ENCODE measurements at regions not wholly inside any gene's neighbourhood (a gene's known extent, or its start where the extent isn't known, plus 50 kb on each side); places are given as distances from the start of the nearest gene placed in this dataset.

- TF ChIP-seq CREB3 (tag; conservative IDR thresholded peaks at IDR 0.05; ENCODE audit: low read depth) (no peak), SMAD1 (IDR thresholded peaks at IDR 0.05; ENCODE audit: low read depth, low read length, partially characterized antibody) (no peak), MCM3 (IDR thresholded peaks at IDR 0.05) (no peak), KAT8 (IDR thresholded peaks at IDR 0.05; ENCODE audit: low read depth) (no peak), TRIM28 (IDR thresholded peaks at IDR 0.05) (no peak), ZNF398 (CRISPR knock-in tag; IDR thresholded peaks at IDR 0.05) (no peak), THRAP3 (IDR thresholded peaks at IDR 0.05; ENCODE audit: borderline replicate concordance) (no peak), TFAP4 (CRISPR knock-in tag; IDR thresholded peaks at IDR 0.05; ENCODE audit: borderline replicate concordance) (peak; percentile 71), WHSC1 (IDR thresholded peaks at IDR 0.05; ENCODE audit: low read length) (no peak), CGGBP1 (CRISPR knock-in tag; IDR thresholded peaks at IDR 0.05) (no peak), DDX20 (tag; IDR thresholded peaks at IDR 0.05; ENCODE audit: low read depth) (no peak), MEIS2 (IDR thresholded peaks at IDR 0.05; ENCODE audit: partially characterized antibody) (no peak), GATAD2A (IDR thresholded peaks at IDR 0.05) (no peak), CHD2 (IDR thresholded peaks at IDR 0.05; ENCODE audit: low read depth, low read length) (no peak), L3MBTL2 (IDR thresholded peaks at IDR 0.05) (no peak; the same call in 1 of the 2 replicates), HEY1 (CRISPR knock-in tag; IDR thresholded peaks at IDR 0.05; ENCODE audit: borderline replicate concordance) (no peak), ZNF134 (CRISPR knock-in tag; conservative IDR thresholded peaks at IDR 0.05) (no peak), POLR2AphosphoS5 (IDR thresholded peaks at IDR 0.05; ENCODE audit: control insufficient read depth, insufficient read depth, low read depth, low read length) (no peak), FOS (IDR thresholded peaks at IDR 0.05; ENCODE audit: extremely low read depth, insufficient read length) (peak; percentile 17), SP1 (CRISPR knock-in tag; IDR thresholded peaks at IDR 0.05) (no peak), CTCF (IDR thresholded peaks at IDR 0.05 in 2 of 3, conservative IDR thresholded peaks at IDR 0.05 in 1 of 3; ENCODE audit: insufficient read depth in 2 of 3, low read depth in 1 of 3, low read length in 3 of 3) (peak; percentile 51 to 81 (median 59); a peak in 5 of 6 replicates), CXXC5 (CRISPR knock-in tag; IDR thresholded peaks at IDR 0.05) (peak; percentile 40; the same call in 1 of the 2 replicates), ZNF431 (CRISPR knock-in tag; IDR thresholded peaks at IDR 0.05) (no peak)
Measured at GRCh38 chr5:88140856-88141752, 127.5 kb downstream of the TMEM161B start (continued).

All from K562 (cell line).